Panc1 (cell line): ENCODE measurements at regions not wholly inside any gene's neighbourhood (a gene's known extent, or its start where the extent isn't known, plus 50 kb on each side); places are given as distances from the start of the nearest gene placed in this dataset.

Experiments used
- ATAC-seq: fragments of 200-7000 bp; cut with Tn5 transposase; 2 replicates; pipeline ENCODE4 v1.9.1; 2020; ENCODE audit warnings: mild to moderate bottlenecking, moderate library complexity
- BruUV-seq: library from RNA; stranded (reverse); fragments of 400-500 nt; replicated peaks from 2 replicates; lab custom pipeline; 2021; lab: Mats Ljungman, UMichigan
- CTCF ChIA-PET: fragments of 300-600 bp; sonication (Branson Sonifier 250); formaldehyde crosslinking; loops from one replicate; lab custom pipeline; 2022; ENCODE audit warnings: antibody characterized with exemption; lab: Charles Lee
- POLR2A ChIA-PET: fragments of 300-600 bp; sonication (Branson Sonifier 250); formaldehyde crosslinking; loops from one replicate; lab custom pipeline; 2022; ENCODE audit warnings: antibody characterized with exemption; lab: Charles Lee
- DNase-seq: peaks from one replicate; pipeline ENCODE4 v3.0.0-alpha.2; 2010; ENCODE audit warnings: low read depth, low spot score
- H3K27ac ChIP-seq: 2 replicates; pipeline ENCODE4 v1.5.1; 2011; ENCODE audit warnings: mild to moderate bottlenecking, low read length, inconsistent platforms
- H3K27me3 ChIP-seq: fragments of 200-500 bp; sonication (Bioruptor generic); 2 replicates; pipeline ENCODE4 v1.6.0; 2014; ENCODE audit warnings: low read length, inconsistent platforms; ENCODE audit not compliant: control insufficient read depth, insufficient read depth
- H3K36me3 ChIP-seq: fragments of 200-500 bp; sonication (Bioruptor generic); 2 replicates; pipeline ENCODE4 v1.5.1; 2014; ENCODE audit warnings: inconsistent platforms, mild to moderate bottlenecking, low read length, moderate library complexity; ENCODE audit not compliant: control insufficient read depth, insufficient read depth
- H3K4me1 ChIP-seq: 2 replicates; pipeline ENCODE4 v1.5.1; 2011; ENCODE audit warnings: inconsistent platforms, mild to moderate bottlenecking, low read length, moderate library complexity; ENCODE audit not compliant: control insufficient read depth, insufficient read depth
- H3K4me3 ChIP-seq, 2 experiments: 2 replicates each; pipeline ENCODE4 v1.5.1; 2011 to 2012; ENCODE audit warnings: low read depth in 2 of 2, low read length in 2 of 2, mild to moderate bottlenecking in 2 of 2, inconsistent platforms in 1 of 2, moderate library complexity in 1 of 2
- H3K9me3 ChIP-seq: fragments of 200-500 bp; sonication (Bioruptor generic); 2 replicates; pipeline ENCODE4 v1.5.1; 2014; ENCODE audit warnings: low read depth, mild to moderate bottlenecking, inconsistent platforms, low read length, moderate library complexity; ENCODE audit not compliant: control insufficient read depth, insufficient read depth
- POLR2AphosphoS5 ChIP-seq: IDR thresholded peaks from 2 replicates; pipeline ENCODE4 v1.6.1; 2012; ENCODE audit warnings: mild to moderate bottlenecking, low read depth, low read length, moderate library complexity
- SIN3A ChIP-seq: IDR thresholded peaks from 2 replicates; pipeline ENCODE4 v1.6.1; 2012; ENCODE audit warnings: low read depth, mild to moderate bottlenecking, low read length, moderate library complexity, borderline replicate concordance; ENCODE audit not compliant: insufficient read depth
- TCF7L2 ChIP-seq: IDR thresholded peaks from 2 replicates; pipeline ENCODE4 v1.6.1; 2011; ENCODE audit warnings: mild to moderate bottlenecking, low read depth, low read length, inconsistent platforms
- in situ Hi-C: cut with HindIII; loops from 2 replicates; pipeline ENCODE4 v1.10.0; 2016; ENCODE audit warnings: low sequenced_read_pairs, low pct_unique_long_range_greater_than_20kb
- intact Hi-C: fragments of 100-400 bp; cut with micrococcal nuclease; formaldehyde crosslinking; loops from one replicate; pipeline ENCODE4 v1.10.0; 2022; ENCODE audit not compliant: unreplicated experiment
- TF ChIP-seq, protein P1 (sequence below), 2 experiments: IDR thresholded peaks; 2 replicates each; pipeline ENCODE4 v1.6.1; 2011 to 2012; ENCODE audit warnings: low read depth in 2 of 2, control low read depth in 1 of 2, low read length in 1 of 2, mild to moderate bottlenecking in 1 of 2, moderate library complexity in 1 of 2; ENCODE audit not compliant: insufficient read depth in 1 of 2
- TF ChIP-seq, protein P2 (sequence below): fragments of 450-650 bp; IDR thresholded peaks from 2 replicates; pipeline ENCODE4 v1.5.1; 2017; ENCODE audit warnings: mild to moderate bottlenecking

DNA sequence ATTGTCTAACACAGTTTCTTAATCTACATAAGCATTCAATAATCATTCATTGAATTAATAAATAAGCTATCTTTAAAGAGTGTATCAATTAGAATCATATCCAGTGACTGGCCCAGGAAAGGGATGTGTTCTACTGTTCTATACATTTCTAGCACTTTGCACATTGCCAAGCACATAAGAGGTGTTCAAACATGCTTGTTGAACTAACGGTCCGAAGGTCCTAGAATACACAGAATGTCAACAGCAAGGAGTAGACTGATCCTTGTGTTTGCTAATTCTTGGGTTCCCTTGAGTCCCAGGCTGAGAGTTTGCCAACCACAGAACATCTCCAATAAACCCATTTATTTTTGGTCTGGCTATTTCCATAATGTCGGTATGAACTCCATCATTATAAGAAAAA, 331.7 kb upstream of the DCC start:
- DNase-seq: no peak
- no peak overlapping the region for H3K4me3 ChIP-seq
- no peak for ATAC-seq
- H3K9me3 ChIP-seq: no peaks in the 10 kb centered on the region
- in situ Hi-C loops (no loop called here), intact Hi-C loops (no loop called here)
- TF ChIP-seq TCF7L2 (no peak), SIN3A (no peak), POLR2AphosphoS5 (no peak)
- TF ChIP-seq, protein P1, sequence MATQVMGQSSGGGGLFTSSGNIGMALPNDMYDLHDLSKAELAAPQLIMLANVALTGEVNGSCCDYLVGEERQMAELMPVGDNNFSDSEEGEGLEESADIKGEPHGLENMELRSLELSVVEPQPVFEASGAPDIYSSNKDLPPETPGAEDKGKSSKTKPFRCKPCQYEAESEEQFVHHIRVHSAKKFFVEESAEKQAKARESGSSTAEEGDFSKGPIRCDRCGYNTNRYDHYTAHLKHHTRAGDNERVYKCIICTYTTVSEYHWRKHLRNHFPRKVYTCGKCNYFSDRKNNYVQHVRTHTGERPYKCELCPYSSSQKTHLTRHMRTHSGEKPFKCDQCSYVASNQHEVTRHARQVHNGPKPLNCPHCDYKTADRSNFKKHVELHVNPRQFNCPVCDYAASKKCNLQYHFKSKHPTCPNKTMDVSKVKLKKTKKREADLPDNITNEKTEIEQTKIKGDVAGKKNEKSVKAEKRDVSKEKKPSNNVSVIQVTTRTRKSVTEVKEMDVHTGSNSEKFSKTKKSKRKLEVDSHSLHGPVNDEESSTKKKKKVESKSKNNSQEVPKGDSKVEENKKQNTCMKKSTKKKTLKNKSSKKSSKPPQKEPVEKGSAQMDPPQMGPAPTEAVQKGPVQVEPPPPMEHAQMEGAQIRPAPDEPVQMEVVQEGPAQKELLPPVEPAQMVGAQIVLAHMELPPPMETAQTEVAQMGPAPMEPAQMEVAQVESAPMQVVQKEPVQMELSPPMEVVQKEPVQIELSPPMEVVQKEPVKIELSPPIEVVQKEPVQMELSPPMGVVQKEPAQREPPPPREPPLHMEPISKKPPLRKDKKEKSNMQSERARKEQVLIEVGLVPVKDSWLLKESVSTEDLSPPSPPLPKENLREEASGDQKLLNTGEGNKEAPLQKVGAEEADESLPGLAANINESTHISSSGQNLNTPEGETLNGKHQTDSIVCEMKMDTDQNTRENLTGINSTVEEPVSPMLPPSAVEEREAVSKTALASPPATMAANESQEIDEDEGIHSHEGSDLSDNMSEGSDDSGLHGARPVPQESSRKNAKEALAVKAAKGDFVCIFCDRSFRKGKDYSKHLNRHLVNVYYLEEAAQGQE (IDR thresholded peaks at IDR 0.05; ENCODE audit: insufficient read depth in 1 of 2, low read depth in 2 of 2, low read length in 1 of 2): no peak
- TF ChIP-seq, protein P2, sequence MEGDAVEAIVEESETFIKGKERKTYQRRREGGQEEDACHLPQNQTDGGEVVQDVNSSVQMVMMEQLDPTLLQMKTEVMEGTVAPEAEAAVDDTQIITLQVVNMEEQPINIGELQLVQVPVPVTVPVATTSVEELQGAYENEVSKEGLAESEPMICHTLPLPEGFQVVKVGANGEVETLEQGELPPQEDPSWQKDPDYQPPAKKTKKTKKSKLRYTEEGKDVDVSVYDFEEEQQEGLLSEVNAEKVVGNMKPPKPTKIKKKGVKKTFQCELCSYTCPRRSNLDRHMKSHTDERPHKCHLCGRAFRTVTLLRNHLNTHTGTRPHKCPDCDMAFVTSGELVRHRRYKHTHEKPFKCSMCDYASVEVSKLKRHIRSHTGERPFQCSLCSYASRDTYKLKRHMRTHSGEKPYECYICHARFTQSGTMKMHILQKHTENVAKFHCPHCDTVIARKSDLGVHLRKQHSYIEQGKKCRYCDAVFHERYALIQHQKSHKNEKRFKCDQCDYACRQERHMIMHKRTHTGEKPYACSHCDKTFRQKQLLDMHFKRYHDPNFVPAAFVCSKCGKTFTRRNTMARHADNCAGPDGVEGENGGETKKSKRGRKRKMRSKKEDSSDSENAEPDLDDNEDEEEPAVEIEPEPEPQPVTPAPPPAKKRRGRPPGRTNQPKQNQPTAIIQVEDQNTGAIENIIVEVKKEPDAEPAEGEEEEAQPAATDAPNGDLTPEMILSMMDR: no peak
- no peaks in the 10 kb centered on the region for H3K4me1 ChIP-seq
- BruUV-seq: no TSS peak
- ChIA-PET POLR2A (no interaction called here), CTCF (no interaction called here)
- no peak overlapping the region for H3K27ac ChIP-seq
- no peaks in the 10 kb centered on the region for H3K27me3 ChIP-seq
- no peaks in the 10 kb centered on the region for H3K36me3 ChIP-seq

DNA sequence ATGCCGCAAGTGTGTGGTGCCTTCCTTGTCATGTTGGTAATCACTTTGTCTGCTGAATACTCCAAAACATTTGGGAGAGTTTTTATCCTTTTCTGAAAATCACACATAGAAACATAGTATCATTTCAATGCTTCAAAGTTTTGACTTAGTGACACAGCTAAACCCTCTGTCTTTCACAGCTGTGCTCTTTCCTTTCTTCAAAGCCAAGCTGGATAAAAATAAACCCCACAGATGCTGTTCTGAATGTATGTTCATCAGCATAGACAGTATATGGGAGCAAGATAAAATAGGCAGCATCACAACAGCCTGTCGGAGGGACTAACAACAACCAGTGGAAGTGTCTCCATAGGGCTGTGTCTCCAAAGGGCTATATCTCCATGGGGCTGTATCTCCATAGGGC, 331.3 kb upstream of the DCC start:
- no peak for ATAC-seq
- no TSS peak for BruUV-seq
- ChIA-PET POLR2A (no interaction called here), CTCF (no interaction called here)
- H3K36me3 ChIP-seq: no peaks in the 10 kb centered on the region
- no peaks in the 10 kb centered on the region for H3K4me1 ChIP-seq
- H3K9me3 ChIP-seq: no peaks in the 10 kb centered on the region
- intact Hi-C loops (no loop called here), in situ Hi-C loops (no loop called here)
- no peak overlapping the region for H3K4me3 ChIP-seq
- TF ChIP-seq TCF7L2 (no peak), SIN3A (no peak), POLR2AphosphoS5 (no peak)
- TF ChIP-seq, protein P2: no peak
- TF ChIP-seq, protein P1 (IDR thresholded peaks at IDR 0.05; ENCODE audit: insufficient read depth in 1 of 2, low read depth in 2 of 2, low read length in 1 of 2): no peak
- no peak overlapping the region for H3K27ac ChIP-seq
- no peak for DNase-seq
- H3K27me3 ChIP-seq: no peaks in the 10 kb centered on the region
